GM06990 (cell line): ENCODE measurements at regions not wholly inside any gene's neighbourhood (a gene's known extent, or its start where the extent isn't known, plus 50 kb on each side); places are given as distances from the start of the nearest gene placed in this dataset.

Experiments
- DNase-seq: peaks from one replicate; pipeline ENCODE4 v3.0.0-alpha.2; 2011; ENCODE audit not compliant: insufficient read length; ENCODE audit errors: extremely low read depth
- H3K27me3 ChIP-seq: replicated peaks from 2 replicates; pipeline ENCODE4 v1.6.0; 2011; ENCODE audit warnings: low read length; ENCODE audit not compliant: control insufficient read depth, insufficient read depth
- H3K36me3 ChIP-seq: 2 replicates; pipeline ENCODE4 v1.5.1; 2011; ENCODE audit warnings: low read length; ENCODE audit not compliant: control insufficient read depth, insufficient read depth
- H3K4me3 ChIP-seq: replicated peaks from 2 replicates; pipeline ENCODE4 v1.5.1; 2011; ENCODE audit warnings: low read depth, mild to moderate bottlenecking, control low read depth, low read length
- CTCF ChIP-seq: IDR thresholded peaks from 2 replicates; pipeline ENCODE4 v1.5.1; 2011; ENCODE audit warnings: low read length, control low read depth, mild to moderate bottlenecking, inconsistent platforms; ENCODE audit not compliant: insufficient read depth, poor library complexity, severe bottlenecking

- no peaks in the 10 kb centered on the region; the same call in 1 of the 2 replicates for H3K27me3 ChIP-seq
- no peak for TF ChIP-seq CTCF
- no peaks in the 10 kb centered on the region for H3K36me3 ChIP-seq
- no peak overlapping the region for H3K4me3 ChIP-seq
- no peak for DNase-seq
These were observed 57.3 kb upstream of the CSF3R start for GRCh38 chr1:36540056-36540455.

GRCh38 chr1:36539526-36539925 lies 56.8 kb upstream of the CSF3R start:
- DNase-seq: no peak
- Histone ChIP-seq H3K36me3 (no peaks in the 10 kb centered on the region), H3K4me3 (no peak overlapping the region), H3K27me3 (no peaks in the 10 kb centered on the region; the same call in 1 of the 2 replicates)
- TF ChIP-seq CTCF: no peak

DNA sequence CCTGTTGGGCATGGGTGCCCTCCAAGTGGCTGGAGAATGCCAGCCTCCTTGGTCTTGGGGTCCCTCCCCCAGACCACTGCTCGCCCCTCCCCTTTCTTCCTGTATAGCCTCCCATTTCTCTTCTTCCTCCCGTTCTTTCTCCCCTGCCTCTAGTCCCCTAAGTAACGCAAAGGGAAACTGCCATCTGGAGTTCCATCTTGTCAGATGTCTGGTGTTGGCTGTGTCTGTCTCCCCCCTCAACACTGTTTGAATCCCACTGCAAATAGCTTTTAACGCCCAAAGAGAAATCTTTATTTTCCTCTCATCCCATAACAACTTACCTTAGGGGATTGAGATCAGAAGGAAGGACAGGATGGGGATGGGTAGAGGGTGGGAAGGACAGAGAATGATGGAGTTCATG lies 55.3 kb upstream of the CSF3R start:
- Histone ChIP-seq H3K27me3 (no peaks in the 10 kb centered on the region; the same call in none of the 2 replicates), H3K36me3 (no peaks in the 10 kb centered on the region), H3K4me3 (no peak overlapping the region)
- DNase-seq: no peak
- no peak for TF ChIP-seq CTCF

DNA sequence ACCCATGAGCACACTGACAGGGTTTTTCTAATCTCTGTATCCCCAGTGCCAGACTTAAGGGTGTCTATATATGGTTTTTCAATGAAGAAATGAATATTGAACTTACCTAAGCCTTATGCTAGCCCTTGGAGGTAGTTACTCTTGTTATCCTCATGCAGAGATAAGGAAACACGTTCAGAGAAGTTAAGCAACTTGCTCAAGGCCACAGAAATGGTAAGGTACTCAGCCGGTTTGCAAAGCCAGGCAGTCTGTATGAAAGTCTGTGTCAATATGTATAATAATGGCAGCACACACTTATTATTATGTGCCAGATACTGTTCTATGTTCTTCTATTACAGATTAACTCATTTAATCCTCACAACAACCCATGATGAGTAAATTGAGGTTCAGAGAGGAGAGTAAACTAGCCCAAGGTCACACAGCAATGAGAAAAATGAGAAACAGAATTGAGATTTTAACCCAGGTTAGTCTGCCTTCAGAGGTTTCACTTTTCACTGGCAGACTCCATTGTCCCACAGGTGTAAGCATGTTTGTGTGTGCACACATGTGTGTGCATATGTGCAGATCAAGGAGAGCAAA lies 54.6 kb upstream of the CSF3R start:
- Histone ChIP-seq H3K4me3 (no peak overlapping the region), H3K36me3 (no peaks in the 10 kb centered on the region), H3K27me3 (no peaks in the 10 kb centered on the region; the same call in 1 of the 2 replicates)
- no peak for DNase-seq
- no peak for TF ChIP-seq CTCF

- DNase-seq: no peak
- H3K4me3 ChIP-seq: no peak overlapping the region
- H3K36me3 ChIP-seq: no peaks in the 10 kb centered on the region
- TF ChIP-seq CTCF: no peak
- H3K27me3 ChIP-seq: no peaks in the 10 kb centered on the region; the same call in 1 of the 2 replicates
These were observed 54.0 kb upstream of the CSF3R start for GRCh38 chr1:36536727-36537126.
